Upper lobe of left lung (tissue), 6 donors: ENCODE measurements at regions not wholly inside any gene's neighbourhood (a gene's known extent, or its start where the extent isn't known, plus 50 kb on each side); places are given as distances from the start of the nearest gene placed in this dataset.

Experiments used
- ATAC-seq, 2 donors: fragments of 200-7000 bp; cut with Tn5 transposase; one replicate each; pipeline ENCODE4 v1.9.1; 2022; ENCODE audit warnings: mild to moderate bottlenecking in 2 of 2, moderate library complexity in 2 of 2; ENCODE audit not compliant: low FRiP score in 2 of 2
- DNase-seq, 2 donors: peaks; one replicate each; pipeline ENCODE4 v3.0.0-alpha.2; 2019 to 2020
- H3K27ac ChIP-seq, 4 donors: fragments of 200-600 bp; sonication (generic); one replicate each; pipeline ENCODE4 v1.5.1; 2016 to 2019
- H3K27me3 ChIP-seq, 4 donors: fragments of 200-600 bp; sonication (generic); one replicate each; pipeline ENCODE4 v1.5.1; 2017 to 2019
- H3K36me3 ChIP-seq, 4 donors: fragments of 200-600 bp; sonication (generic); one replicate each; pipeline ENCODE4 v1.5.1; 2016 to 2019
- H3K4me1 ChIP-seq, 4 donors: fragments of 200-600 bp; sonication (generic); one replicate each; pipeline ENCODE4 v1.5.1; 2018 to 2019
- H3K4me3 ChIP-seq, 4 donors: fragments of 200-600 bp; sonication (generic); one replicate each; pipeline ENCODE4 v1.5.1; 2017 to 2019; ENCODE audit warnings: mild to moderate bottlenecking in 2 of 4, moderate library complexity in 1 of 4
- H3K9me3 ChIP-seq, 4 donors: fragments of 200-600 bp; sonication (generic); one replicate each; pipeline ENCODE4 v1.5.1; 2018 to 2019
- EP300 ChIP-seq, 4 donors: sonication (generic); formaldehyde crosslinking; IDR thresholded peaks; one replicate each; pipeline ENCODE4 v1.5.1; 2017; ENCODE audit warnings: antibody characterized with exemption in 4 of 4, control low read depth in 2 of 4
- POLR2A ChIP-seq, 4 donors: fragments of 450-650 bp; IDR thresholded peaks; one replicate each; pipeline ENCODE4 v1.5.1; 2016 to 2017; ENCODE audit warnings: antibody characterized with exemption in 4 of 4, mild to moderate bottlenecking in 2 of 4
- POLR2AphosphoS5 ChIP-seq, 2 donors: sonication (generic); formaldehyde crosslinking; IDR thresholded peaks; one replicate each; pipeline ENCODE4 v1.5.1; 2017; ENCODE audit warnings: antibody characterized with exemption in 2 of 2
- WGBS, 2 donors: methylation state at CpG; one replicate each; pipeline ENCODE4 v1.1.5; 2017 to 2018; 5-methylcytosine and 5-hydroxymethylcytosine counted together
- TF ChIP-seq, protein P1 (sequence below), 6 experiments: fragments of 450-650 bp in 4 of 6; fragments of 200-600 bp in 2 of 6; sonication (generic) in 2 of 6; IDR thresholded peaks; one replicate each; pipeline ENCODE4 v1.5.1; 2016 to 2019; ENCODE audit warnings: antibody characterized with exemption in 6 of 6
- donor health status: DM: no; HTN: no; CAD: no; lungs with moderate emphysema.
- donor health status: DM: no; HTN: yes; CAD: no; lungs with severe emphysema.

- ATAC-seq (no peak), DNase-seq (no peak)
- H3K36me3 ChIP-seq, result no peaks in the 10 kb centered on the region
- WGBS, 2 donors, result 56 to 65% methylated on average over 4 of the region's 4 CpGs
- TF ChIP-seq POLR2A (IDR thresholded peaks at IDR 0.05) (no peak), POLR2AphosphoS5 (IDR thresholded peaks at IDR 0.05) (no peak), EP300 (IDR thresholded peaks at IDR 0.05) (no peak)
- TF ChIP-seq, protein P1, sequence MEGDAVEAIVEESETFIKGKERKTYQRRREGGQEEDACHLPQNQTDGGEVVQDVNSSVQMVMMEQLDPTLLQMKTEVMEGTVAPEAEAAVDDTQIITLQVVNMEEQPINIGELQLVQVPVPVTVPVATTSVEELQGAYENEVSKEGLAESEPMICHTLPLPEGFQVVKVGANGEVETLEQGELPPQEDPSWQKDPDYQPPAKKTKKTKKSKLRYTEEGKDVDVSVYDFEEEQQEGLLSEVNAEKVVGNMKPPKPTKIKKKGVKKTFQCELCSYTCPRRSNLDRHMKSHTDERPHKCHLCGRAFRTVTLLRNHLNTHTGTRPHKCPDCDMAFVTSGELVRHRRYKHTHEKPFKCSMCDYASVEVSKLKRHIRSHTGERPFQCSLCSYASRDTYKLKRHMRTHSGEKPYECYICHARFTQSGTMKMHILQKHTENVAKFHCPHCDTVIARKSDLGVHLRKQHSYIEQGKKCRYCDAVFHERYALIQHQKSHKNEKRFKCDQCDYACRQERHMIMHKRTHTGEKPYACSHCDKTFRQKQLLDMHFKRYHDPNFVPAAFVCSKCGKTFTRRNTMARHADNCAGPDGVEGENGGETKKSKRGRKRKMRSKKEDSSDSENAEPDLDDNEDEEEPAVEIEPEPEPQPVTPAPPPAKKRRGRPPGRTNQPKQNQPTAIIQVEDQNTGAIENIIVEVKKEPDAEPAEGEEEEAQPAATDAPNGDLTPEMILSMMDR (IDR thresholded peaks at IDR 0.05), result no peak
- H3K27ac ChIP-seq, result no peak overlapping the region
- no peak overlapping the region for H3K4me3 ChIP-seq
- no peaks in the 10 kb centered on the region for H3K9me3 ChIP-seq
- H3K27me3 ChIP-seq, result no peaks in the 10 kb centered on the region
- H3K4me1 ChIP-seq, result no peaks in the 10 kb centered on the region
Measured at GRCh38 chr15:25969886-25970285, 106.8 kb upstream of the ATP10A start.

GRCh38 chr15:25967116-25967515, 104.0 kb upstream of the ATP10A start:
- TF ChIP-seq, protein P1 (IDR thresholded peaks at IDR 0.05), result no peak
- TF ChIP-seq POLR2AphosphoS5 (IDR thresholded peaks at IDR 0.05) (no peak), POLR2A (IDR thresholded peaks at IDR 0.05) (no peak), EP300 (IDR thresholded peaks at IDR 0.05) (no peak)
- no peaks in the 10 kb centered on the region for H3K9me3 ChIP-seq
- H3K27me3 ChIP-seq, result no peaks in the 10 kb centered on the region
- no peaks in the 10 kb centered on the region for H3K4me1 ChIP-seq
- ATAC-seq, result no peak
- no peak overlapping the region for H3K27ac ChIP-seq
- 63 to 64% methylated on average over 3 of the region's 3 CpGs for WGBS, 2 donors
- no peak for DNase-seq
- H3K4me3 ChIP-seq, result no peak overlapping the region
- no peaks in the 10 kb centered on the region for H3K36me3 ChIP-seq

- H3K27ac ChIP-seq, result no peak overlapping the region
- H3K9me3 ChIP-seq, result no peaks in the 10 kb centered on the region
- ATAC-seq, result no peak
- H3K36me3 ChIP-seq, result no peaks in the 10 kb centered on the region
- H3K4me1 ChIP-seq, result no peaks in the 10 kb centered on the region
- H3K4me3 ChIP-seq, result no peak overlapping the region
- DNase-seq, result no peak
- 70 to 73% methylated on average over 5 of the region's 5 CpGs for WGBS, 2 donors
- H3K27me3 ChIP-seq, result no peaks in the 10 kb centered on the region
- TF ChIP-seq, protein P1 (IDR thresholded peaks at IDR 0.05), result no peak
- no peak for TF ChIP-seq EP300 (IDR thresholded peaks at IDR 0.05)
- TF ChIP-seq POLR2AphosphoS5 (IDR thresholded peaks at IDR 0.05), result no peak
- no peak for TF ChIP-seq POLR2A (IDR thresholded peaks at IDR 0.05)
Measured at GRCh38 chr15:25965326-25965725, 102.2 kb upstream of the ATP10A start.

DNA sequence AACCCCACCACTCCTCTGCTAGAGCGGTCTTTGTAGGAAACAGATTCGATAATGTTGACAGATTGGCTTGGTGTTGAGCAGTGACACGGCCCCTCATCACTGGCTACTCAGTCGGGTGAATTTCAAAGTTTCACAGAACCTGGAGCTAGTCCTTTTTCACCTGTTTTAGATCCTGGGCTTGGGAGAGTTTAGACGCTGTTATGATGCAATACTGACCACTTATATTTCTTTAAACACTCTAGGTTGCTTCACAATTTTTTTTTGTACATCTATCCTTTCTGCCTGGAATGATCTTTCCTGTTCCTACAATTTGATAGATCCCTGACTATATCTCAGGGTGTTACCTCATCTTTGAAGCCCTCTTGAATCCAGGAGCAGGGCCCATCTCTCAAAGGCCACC, 97.1 kb upstream of the ATP10A start:
- no peak for DNase-seq
- 77 to 79% methylated on average over 5 of the region's 5 CpGs for WGBS, 2 donors
- no peaks in the 10 kb centered on the region for H3K36me3 ChIP-seq
- H3K27ac ChIP-seq, result no peak overlapping the region
- ATAC-seq, result no peak
- TF ChIP-seq, protein P1 (IDR thresholded peaks at IDR 0.05), result no peak
- TF ChIP-seq EP300 (IDR thresholded peaks at IDR 0.05) (no peak), POLR2A (IDR thresholded peaks at IDR 0.05) (no peak), POLR2AphosphoS5 (IDR thresholded peaks at IDR 0.05) (no peak)
- H3K4me1 ChIP-seq, result no peaks in the 10 kb centered on the region
- H3K27me3 ChIP-seq, result no peaks in the 10 kb centered on the region
- H3K9me3 ChIP-seq, result no peaks in the 10 kb centered on the region
- H3K4me3 ChIP-seq, result no peak overlapping the region

DNA sequence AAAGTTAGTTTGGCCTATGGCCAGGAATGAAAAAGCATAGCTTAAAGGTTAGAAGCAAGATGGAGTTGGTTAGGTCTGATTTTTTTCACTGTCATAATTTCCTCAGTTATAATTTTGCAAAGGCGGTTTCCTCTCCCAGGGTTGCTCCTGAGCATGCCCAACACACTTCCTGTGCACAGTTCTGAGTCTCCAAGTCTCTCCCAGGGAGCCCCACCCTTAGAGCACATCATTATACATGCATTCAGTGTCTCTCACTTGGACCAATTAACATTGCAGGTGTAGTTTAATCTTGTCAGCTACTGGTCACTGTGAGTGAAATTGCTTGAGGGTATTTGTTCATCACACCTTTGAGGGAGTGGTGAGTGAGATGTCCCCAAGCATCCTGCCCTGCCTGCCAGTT, 96.0 kb upstream of the ATP10A start:
- Histone ChIP-seq H3K27ac (no peak overlapping the region), H3K4me1 (no peaks in the 10 kb centered on the region), H3K4me3 (no peak overlapping the region), H3K9me3 (no peaks in the 10 kb centered on the region), H3K27me3 (no peaks in the 10 kb centered on the region), H3K36me3 (no peaks in the 10 kb centered on the region)
- ATAC-seq, result no peak
- DNase-seq, result no peak
- TF ChIP-seq EP300 (IDR thresholded peaks at IDR 0.05) (no peak), POLR2AphosphoS5 (IDR thresholded peaks at IDR 0.05) (no peak), POLR2A (IDR thresholded peaks at IDR 0.05) (no peak)
- TF ChIP-seq, protein P1 (IDR thresholded peaks at IDR 0.05), result no peak
- WGBS, 2 donors, result 38 to 76% methylated on average over 1 of the region's 1 CpG
